Endothelial cell (in vitro differentiated cells): ENCODE measurements at regions not wholly inside any gene's neighbourhood (a gene's known extent, or its start where the extent isn't known, plus 50 kb on each side); places are given as distances from the start of the nearest gene placed in this dataset.

ENCODE experiments used
- DNase-seq: peaks from one replicate; pipeline ENCODE4 v3.0.0; 2021; ENCODE audit warnings: low spot score
- H3K27ac Mint-ChIP-seq: one replicate; pipeline ENCODE4 v1.8.0; 2021; ENCODE audit warnings: mixed read lengths, inconsistent platforms; ENCODE audit not compliant: unreplicated experiment
- H3K27me3 Mint-ChIP-seq: one replicate; pipeline ENCODE4 v1.8.0; 2021; ENCODE audit warnings: mild to moderate bottlenecking, moderate library complexity, mixed read lengths, inconsistent platforms; ENCODE audit not compliant: unreplicated experiment
- H3K36me3 Mint-ChIP-seq: one replicate; pipeline ENCODE4 v1.8.0; 2021; ENCODE audit warnings: mild to moderate bottlenecking, low read depth, mixed read lengths, inconsistent platforms; ENCODE audit not compliant: unreplicated experiment
- H3K4me1 Mint-ChIP-seq: one replicate; pipeline ENCODE4 v1.8.0; 2021; ENCODE audit warnings: mild to moderate bottlenecking, mixed read lengths, inconsistent platforms; ENCODE audit not compliant: unreplicated experiment
- H3K4me3 Mint-ChIP-seq: one replicate; pipeline ENCODE4 v1.8.0; 2021; ENCODE audit warnings: mild to moderate bottlenecking, mixed read lengths, inconsistent platforms; ENCODE audit not compliant: unreplicated experiment
- H3K9me3 Mint-ChIP-seq: one replicate; pipeline ENCODE4 v1.8.0; 2021; ENCODE audit warnings: mixed read lengths, inconsistent platforms; ENCODE audit not compliant: unreplicated experiment
- TF ChIP-seq, protein P1 (sequence below): fragments of 200-600 bp; sonication (generic); IDR thresholded peaks from one replicate; pipeline ENCODE4 v1.5.0; 2021; ENCODE audit warnings: antibody characterized with exemption; ENCODE audit not compliant: unreplicated experiment

GRCh38 chr15:99511866-99512661 lies 53.7 kb upstream of the MEF2A start:
- Mint-ChIP-seq H3K9me3 (no peaks in the 10 kb centered on the region), H3K27me3 (no peaks in the 10 kb centered on the region), H3K4me3 (no peak overlapping the region), H3K36me3 (no peaks in the 10 kb centered on the region), H3K4me1 (peaks cover 8% of the 10 kb centered on the region), H3K27ac (no peak overlapping the region)
- TF ChIP-seq, protein P1, sequence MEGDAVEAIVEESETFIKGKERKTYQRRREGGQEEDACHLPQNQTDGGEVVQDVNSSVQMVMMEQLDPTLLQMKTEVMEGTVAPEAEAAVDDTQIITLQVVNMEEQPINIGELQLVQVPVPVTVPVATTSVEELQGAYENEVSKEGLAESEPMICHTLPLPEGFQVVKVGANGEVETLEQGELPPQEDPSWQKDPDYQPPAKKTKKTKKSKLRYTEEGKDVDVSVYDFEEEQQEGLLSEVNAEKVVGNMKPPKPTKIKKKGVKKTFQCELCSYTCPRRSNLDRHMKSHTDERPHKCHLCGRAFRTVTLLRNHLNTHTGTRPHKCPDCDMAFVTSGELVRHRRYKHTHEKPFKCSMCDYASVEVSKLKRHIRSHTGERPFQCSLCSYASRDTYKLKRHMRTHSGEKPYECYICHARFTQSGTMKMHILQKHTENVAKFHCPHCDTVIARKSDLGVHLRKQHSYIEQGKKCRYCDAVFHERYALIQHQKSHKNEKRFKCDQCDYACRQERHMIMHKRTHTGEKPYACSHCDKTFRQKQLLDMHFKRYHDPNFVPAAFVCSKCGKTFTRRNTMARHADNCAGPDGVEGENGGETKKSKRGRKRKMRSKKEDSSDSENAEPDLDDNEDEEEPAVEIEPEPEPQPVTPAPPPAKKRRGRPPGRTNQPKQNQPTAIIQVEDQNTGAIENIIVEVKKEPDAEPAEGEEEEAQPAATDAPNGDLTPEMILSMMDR = no peak
- DNase-seq = no peak

- no peaks in the 10 kb centered on the region for H3K36me3 Mint-ChIP-seq
- no peak overlapping the region for H3K27ac Mint-ChIP-seq
- TF ChIP-seq, protein P1 = no peak
- no peak for DNase-seq
- H3K9me3 Mint-ChIP-seq = no peaks in the 10 kb centered on the region
- peaks cover 8% of the 10 kb centered on the region for H3K4me1 Mint-ChIP-seq
- no peak overlapping the region for H3K4me3 Mint-ChIP-seq
- H3K27me3 Mint-ChIP-seq = no peaks in the 10 kb centered on the region
Observed at GRCh38 chr15:99514306-99514705, 51.5 kb upstream of the MEF2A start.
